ENCODE measurements at regions not wholly inside any gene's neighbourhood (a gene's known extent, or its start where the extent isn't known, plus 50 kb on each side); places are given as distances from the start of the nearest gene placed in this dataset.

- H3K4me2 ChIP-seq, result no peak overlapping the region
- H2AFZ ChIP-seq, result no peak overlapping the region
- no peaks in the 10 kb centered on the region for H4K20me1 ChIP-seq (ENCODE audit: insufficient read depth, poor library complexity, severe bottlenecking)
- H3K27ac ChIP-seq, result no peak overlapping the region
- TF ChIP-seq EZH2phosphoT487 (IDR thresholded peaks at IDR 0.05; ENCODE audit: low read depth, severe bottlenecking, unreplicated experiment), result no peak
- TF ChIP-seq CTCF (IDR thresholded peaks at IDR 0.05; ENCODE audit: poor library complexity), result no peak
- no peak for TF ChIP-seq EZH2 (IDR thresholded peaks at IDR 0.05; ENCODE audit: borderline replicate concordance)
- no peaks in the 10 kb centered on the region for H3K9me2 ChIP-seq (replicated peaks; ENCODE audit: insufficient read depth)
- no peaks in the 10 kb centered on the region for H3K36me3 ChIP-seq (replicated peaks; ENCODE audit: insufficient read depth, low read depth)
- no peaks in the 10 kb centered on the region for H3K4me1 ChIP-seq (ENCODE audit: insufficient read depth)
- no peak for DNase-seq (ENCODE audit: low spot score)
- 95% methylated on average over 5 of the region's 5 CpGs for WGBS (ENCODE audit: low lambda C conversion rate, missing lambda C conversion rate)
- H3K9me3 ChIP-seq (ENCODE audit: low read depth), result no peaks in the 10 kb centered on the region
- no peak overlapping the region for H3K4me3 ChIP-seq
- H3K27me3 ChIP-seq, result peaks cover 2% of the 10 kb centered on the region
- H3K79me2 ChIP-seq, result no peaks in the 10 kb centered on the region
These were observed 218.7 kb downstream of the SNX10 start for GRCh38 chr7:26510231-26510957.

GRCh38 chr7:26511866-26512265 is 220.2 kb downstream of the SNX10 start:
- WGBS (ENCODE audit: low lambda C conversion rate, missing lambda C conversion rate), result 67% methylated on average over 6 of the region's 6 CpGs
- Histone ChIP-seq H4K20me1 (ENCODE audit: insufficient read depth, poor library complexity, severe bottlenecking) (no peaks in the 10 kb centered on the region), H3K27ac (no peak overlapping the region), H3K4me3 (no peak overlapping the region), H3K36me3 (replicated peaks; ENCODE audit: insufficient read depth, low read depth) (no peaks in the 10 kb centered on the region), H3K4me2 (no peak overlapping the region), H2AFZ (no peak overlapping the region), H3K9me3 (ENCODE audit: low read depth) (no peaks in the 10 kb centered on the region), H3K9me2 (replicated peaks; ENCODE audit: insufficient read depth) (no peaks in the 10 kb centered on the region), H3K79me2 (no peaks in the 10 kb centered on the region), H3K27me3 (no peaks in the 10 kb centered on the region), H3K4me1 (ENCODE audit: insufficient read depth) (no peaks in the 10 kb centered on the region)
- DNase-seq (ENCODE audit: low spot score), result no peak
- TF ChIP-seq EZH2phosphoT487 (IDR thresholded peaks at IDR 0.05; ENCODE audit: low read depth, severe bottlenecking, unreplicated experiment) (no peak), CTCF (IDR thresholded peaks at IDR 0.05; ENCODE audit: poor library complexity) (no peak), EZH2 (IDR thresholded peaks at IDR 0.05; ENCODE audit: borderline replicate concordance) (no peak)

GRCh38 chr7:26512737-26513136 is 221.1 kb downstream of the SNX10 start:
- Histone ChIP-seq H3K79me2 (no peaks in the 10 kb centered on the region), H3K4me1 (ENCODE audit: insufficient read depth) (no peaks in the 10 kb centered on the region), H3K27ac (no peak overlapping the region), H3K9me2 (replicated peaks; ENCODE audit: insufficient read depth) (no peaks in the 10 kb centered on the region), H4K20me1 (ENCODE audit: insufficient read depth, poor library complexity, severe bottlenecking) (no peaks in the 10 kb centered on the region), H3K4me2 (no peak overlapping the region), H3K27me3 (no peaks in the 10 kb centered on the region), H3K36me3 (replicated peaks; ENCODE audit: insufficient read depth, low read depth) (no peaks in the 10 kb centered on the region), H3K9me3 (ENCODE audit: low read depth) (no peaks in the 10 kb centered on the region), H3K4me3 (no peak overlapping the region), H2AFZ (no peak overlapping the region)
- no peak for DNase-seq (ENCODE audit: low spot score)
- TF ChIP-seq EZH2 (IDR thresholded peaks at IDR 0.05; ENCODE audit: borderline replicate concordance) (no peak), CTCF (IDR thresholded peaks at IDR 0.05; ENCODE audit: poor library complexity) (no peak), EZH2phosphoT487 (IDR thresholded peaks at IDR 0.05; ENCODE audit: low read depth, severe bottlenecking, unreplicated experiment) (no peak)
- 95% methylated on average over 3 of the region's 3 CpGs for WGBS (ENCODE audit: low lambda C conversion rate, missing lambda C conversion rate)

Data from hepatocyte (in vitro differentiated cells).